ENCODE measurements at regions not wholly inside any gene's neighbourhood (a gene's known extent, or its start where the extent isn't known, plus 50 kb on each side); places are given as distances from the start of the nearest gene placed in this dataset.

- ChIA-PET POLR2A (no interaction called here), CTCF (no interaction called here), RAD21 (ENCODE audit: low non-redundant PET in 1 of 2, low total read pairs in 2 of 2, uncharacterized antibody in 2 of 2, unreplicated experiment in 2 of 2) (no interaction called here)
- Histone ChIP-seq H3K36me3 (ENCODE audit: control insufficient read depth in 1 of 2, insufficient read depth in 2 of 2, low read length in 2 of 2) (no peaks in the 10 kb centered on the region), H3K9me3 (ENCODE audit: control insufficient read depth in 1 of 2, insufficient read depth in 1 of 2, low read depth in 1 of 2, low read length in 2 of 2) (no peaks in the 10 kb centered on the region), H3K27ac (ENCODE audit: low read depth, low read length) (no peak overlapping the region), H3K4me3 (replicated peaks in 1 of 2; ENCODE audit: low read depth in 1 of 2, low read length in 2 of 2) (no peak overlapping the region), H3K9me2 (ENCODE audit: insufficient read depth) (no peaks in the 10 kb centered on the region), H4K20me1 (ENCODE audit: insufficient read depth) (no peaks in the 10 kb centered on the region), H2AFZ (ENCODE audit: low read depth, low read length, poor library complexity, severe bottlenecking) (no peak overlapping the region), H3K4me1 (ENCODE audit: control insufficient read depth in 1 of 2, insufficient read depth in 2 of 2, low read length in 2 of 2) (no peaks in the 10 kb centered on the region), H3K79me2 (ENCODE audit: insufficient read depth, low read length) (no peaks in the 10 kb centered on the region), H3K4me2 (ENCODE audit: low read length) (no peak overlapping the region), H3K9ac (ENCODE audit: low read length) (no peak overlapping the region), H3K27me3 (ENCODE audit: insufficient read depth, low read length) (no peaks in the 10 kb centered on the region)
- DNase-seq (ENCODE audit: low read depth, low spot score), result no peak
- TF ChIP-seq EGR1 (IDR thresholded peaks at IDR 0.05; ENCODE audit: low read depth) (no peak), SRF (IDR thresholded peaks at IDR 0.05; ENCODE audit: low read depth) (no peak)
- no peak for ATAC-seq
- intact Hi-C loops (cut with micrococcal nuclease), result no loop called here
- BruUV-seq (replicated peaks), result no TSS peak
Observed at GRCh38 chr2:146949400-146949799, 895.4 kb upstream of the ACVR2A start.

DNA sequence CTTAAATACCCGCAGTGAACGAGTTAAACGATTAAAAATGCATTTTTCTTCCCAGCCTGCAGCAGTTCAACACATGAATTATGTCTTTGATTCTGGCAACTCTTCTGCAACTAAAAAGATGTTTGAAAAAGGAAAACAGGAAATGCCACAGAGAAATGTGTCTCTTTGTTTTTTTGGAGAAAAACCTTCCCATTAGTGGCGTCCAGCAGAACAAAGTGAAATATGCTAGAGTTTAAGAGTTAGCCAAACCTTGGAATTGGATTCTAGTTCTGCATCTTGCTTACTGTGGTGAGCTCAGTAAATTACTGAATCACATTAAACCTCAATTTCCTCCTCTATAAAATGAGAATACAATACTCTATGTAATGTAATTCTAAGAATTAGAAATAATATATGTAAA, 900.2 kb upstream of the ACVR2A start:
- no peaks in the 10 kb centered on the region for H3K9me2 ChIP-seq (ENCODE audit: insufficient read depth)
- H3K27me3 ChIP-seq (ENCODE audit: insufficient read depth, low read length), result no peaks in the 10 kb centered on the region
- no peak overlapping the region for H3K4me2 ChIP-seq (ENCODE audit: low read length)
- intact Hi-C loops (cut with micrococcal nuclease), result no loop called here
- H2AFZ ChIP-seq (ENCODE audit: low read depth, low read length, poor library complexity, severe bottlenecking), result no peak overlapping the region
- POLR2A ChIA-PET, result no interaction called here
- no peak overlapping the region for H3K9ac ChIP-seq (ENCODE audit: low read length)
- H4K20me1 ChIP-seq (ENCODE audit: insufficient read depth), result no peaks in the 10 kb centered on the region
- H3K4me1 ChIP-seq (ENCODE audit: control insufficient read depth in 1 of 2, insufficient read depth in 2 of 2, low read length in 2 of 2), result no peaks in the 10 kb centered on the region
- TF ChIP-seq SIN3A (IDR thresholded peaks at IDR 0.05; ENCODE audit: low read depth) (no peak), TCF7L2 (IDR thresholded peaks at IDR 0.05; ENCODE audit: borderline replicate concordance, extremely low read depth, insufficient read depth, insufficient read length) (no peak), RAD21 (IDR thresholded peaks at IDR 0.05; ENCODE audit: low read depth) (no peak), YY1 (IDR thresholded peaks at IDR 0.05; ENCODE audit: extremely low read depth, insufficient replicate concordance, low read depth, low read length) (no peak), EGR1 (IDR thresholded peaks at IDR 0.05; ENCODE audit: low read depth) (no peak), JUND (IDR thresholded peaks at IDR 0.05) (no peak)
- TF ChIP-seq, protein P1, sequence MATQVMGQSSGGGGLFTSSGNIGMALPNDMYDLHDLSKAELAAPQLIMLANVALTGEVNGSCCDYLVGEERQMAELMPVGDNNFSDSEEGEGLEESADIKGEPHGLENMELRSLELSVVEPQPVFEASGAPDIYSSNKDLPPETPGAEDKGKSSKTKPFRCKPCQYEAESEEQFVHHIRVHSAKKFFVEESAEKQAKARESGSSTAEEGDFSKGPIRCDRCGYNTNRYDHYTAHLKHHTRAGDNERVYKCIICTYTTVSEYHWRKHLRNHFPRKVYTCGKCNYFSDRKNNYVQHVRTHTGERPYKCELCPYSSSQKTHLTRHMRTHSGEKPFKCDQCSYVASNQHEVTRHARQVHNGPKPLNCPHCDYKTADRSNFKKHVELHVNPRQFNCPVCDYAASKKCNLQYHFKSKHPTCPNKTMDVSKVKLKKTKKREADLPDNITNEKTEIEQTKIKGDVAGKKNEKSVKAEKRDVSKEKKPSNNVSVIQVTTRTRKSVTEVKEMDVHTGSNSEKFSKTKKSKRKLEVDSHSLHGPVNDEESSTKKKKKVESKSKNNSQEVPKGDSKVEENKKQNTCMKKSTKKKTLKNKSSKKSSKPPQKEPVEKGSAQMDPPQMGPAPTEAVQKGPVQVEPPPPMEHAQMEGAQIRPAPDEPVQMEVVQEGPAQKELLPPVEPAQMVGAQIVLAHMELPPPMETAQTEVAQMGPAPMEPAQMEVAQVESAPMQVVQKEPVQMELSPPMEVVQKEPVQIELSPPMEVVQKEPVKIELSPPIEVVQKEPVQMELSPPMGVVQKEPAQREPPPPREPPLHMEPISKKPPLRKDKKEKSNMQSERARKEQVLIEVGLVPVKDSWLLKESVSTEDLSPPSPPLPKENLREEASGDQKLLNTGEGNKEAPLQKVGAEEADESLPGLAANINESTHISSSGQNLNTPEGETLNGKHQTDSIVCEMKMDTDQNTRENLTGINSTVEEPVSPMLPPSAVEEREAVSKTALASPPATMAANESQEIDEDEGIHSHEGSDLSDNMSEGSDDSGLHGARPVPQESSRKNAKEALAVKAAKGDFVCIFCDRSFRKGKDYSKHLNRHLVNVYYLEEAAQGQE (IDR thresholded peaks at IDR 0.05; ENCODE audit: low read depth), result no peak
- TF ChIP-seq, protein P2, sequence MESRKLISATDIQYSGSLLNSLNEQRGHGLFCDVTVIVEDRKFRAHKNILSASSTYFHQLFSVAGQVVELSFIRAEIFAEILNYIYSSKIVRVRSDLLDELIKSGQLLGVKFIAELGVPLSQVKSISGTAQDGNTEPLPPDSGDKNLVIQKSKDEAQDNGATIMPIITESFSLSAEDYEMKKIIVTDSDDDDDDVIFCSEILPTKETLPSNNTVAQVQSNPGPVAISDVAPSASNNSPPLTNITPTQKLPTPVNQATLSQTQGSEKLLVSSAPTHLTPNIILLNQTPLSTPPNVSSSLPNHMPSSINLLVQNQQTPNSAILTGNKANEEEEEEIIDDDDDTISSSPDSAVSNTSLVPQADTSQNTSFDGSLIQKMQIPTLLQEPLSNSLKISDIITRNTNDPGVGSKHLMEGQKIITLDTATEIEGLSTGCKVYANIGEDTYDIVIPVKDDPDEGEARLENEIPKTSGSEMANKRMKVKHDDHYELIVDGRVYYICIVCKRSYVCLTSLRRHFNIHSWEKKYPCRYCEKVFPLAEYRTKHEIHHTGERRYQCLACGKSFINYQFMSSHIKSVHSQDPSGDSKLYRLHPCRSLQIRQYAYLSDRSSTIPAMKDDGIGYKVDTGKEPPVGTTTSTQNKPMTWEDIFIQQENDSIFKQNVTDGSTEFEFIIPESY (IDR thresholded peaks at IDR 0.05; ENCODE audit: extremely low read depth, insufficient replicate concordance, low read length), result no peak
- ATAC-seq, result no peak
- no peak overlapping the region for H3K27ac ChIP-seq (ENCODE audit: low read depth, low read length)
- H3K36me3 ChIP-seq (ENCODE audit: control insufficient read depth in 1 of 2, insufficient read depth in 2 of 2, low read length in 2 of 2), result no peaks in the 10 kb centered on the region
- H3K9me3 ChIP-seq (ENCODE audit: control insufficient read depth in 1 of 2, insufficient read depth in 1 of 2, low read depth in 1 of 2, low read length in 2 of 2), result no peaks in the 10 kb centered on the region
- H3K4me3 ChIP-seq (replicated peaks in 1 of 2; ENCODE audit: low read depth in 1 of 2, low read length in 2 of 2), result no peak overlapping the region
- RAD21 ChIA-PET (ENCODE audit: low non-redundant PET in 1 of 2, low total read pairs in 2 of 2, uncharacterized antibody in 2 of 2, unreplicated experiment in 2 of 2), result no interaction called here
- DNase-seq (ENCODE audit: low read depth, low spot score), result no peak
- CTCF ChIA-PET, result no interaction called here
- H3K79me2 ChIP-seq (ENCODE audit: insufficient read depth, low read length), result no peaks in the 10 kb centered on the region
- no TSS peak for BruUV-seq (replicated peaks)
